Ovary (tissue), 7 donors: ENCODE measurements at regions not wholly inside any gene's neighbourhood (a gene's known extent, or its start where the extent isn't known, plus 50 kb on each side); places are given as distances from the start of the nearest gene placed in this dataset.
"Not testable (repeated sequence)": the region's sequence is repeated elsewhere in the genome, so short reads cannot be mapped to it uniquely, and the experiment has no call there.

Experiments used
- DNase-seq, 5 donors: peaks; one replicate each; pipeline ENCODE4 v3.0.0-alpha.2; 2019 to 2020
- H3K27ac ChIP-seq, 2 donors: fragments of 200-600 bp; one replicate each; pipeline versions ENCODE4 v1.5.1 to v1.8.0; 2019 to 2022
- H3K27me3 ChIP-seq: fragments of 200-600 bp; one replicate; pipeline ENCODE4 v1.8.0; 2022
- H3K36me3 ChIP-seq: fragments of 200-600 bp; sonication (generic); one replicate; pipeline ENCODE4 v1.5.1; 2019
- H3K4me1 ChIP-seq: one replicate; pipeline ENCODE4 v1.8.1; 2013; ENCODE audit warnings: mild to moderate bottlenecking, moderate library complexity; ENCODE audit not compliant: insufficient read depth
- H3K4me3 ChIP-seq: fragments of 200-600 bp; sonication (generic); one replicate; pipeline ENCODE4 v1.5.1; 2017
- H3K9me3 ChIP-seq, 2 donors: fragments of 200-600 bp in 1 of 2; sonication (generic) in 1 of 2; one replicate each; pipeline versions ENCODE4 v1.5.1 to v1.8.1; 2013 to 2019; ENCODE audit warnings: mild to moderate bottlenecking in 1 of 2, moderate library complexity in 1 of 2
- EP300 ChIP-seq: sonication (generic); formaldehyde crosslinking; IDR thresholded peaks from one replicate; pipeline ENCODE4 v1.6.1; 2017; ENCODE audit warnings: antibody characterized with exemption
- POLR2A ChIP-seq: fragments of 450-650 bp; IDR thresholded peaks from one replicate; pipeline ENCODE4 v1.6.1; 2017; ENCODE audit warnings: antibody characterized with exemption, mild to moderate bottlenecking, moderate library complexity
- WGBS, 3 donors: extraction: QIAGEN DNeasy Blood & Tissue Kit in 1 of 3; methylation state at CpG; one replicate each; pipeline versions ENCODE4 v1.1.5 to v1.1.7; 2013 to 2017; 5-methylcytosine and 5-hydroxymethylcytosine counted together
- intact Hi-C, 4 donors: fragments of 100-400 bp; cut with DNase I; formaldehyde crosslinking; loops; one replicate each; pipeline versions ENCODE4 v1.11.0 to v1.15.1; 2022 to 2023
- TF ChIP-seq, protein P1 (sequence below), 3 donors: fragments of 450-650 bp in 2 of 3; fragments of 200-600 bp in 1 of 3; IDR thresholded peaks; one replicate each; pipeline versions ENCODE4 v1.5.1 to v1.8.0; 2016 to 2022; ENCODE audit warnings: antibody characterized with exemption in 3 of 3, mild to moderate bottlenecking in 1 of 3
- donor health status: DM: no; HTN: no; CAD: no; lungs with moderate emphysema.
- donor health status: DM: no; HTN: no; CAD: no.
- donor health status: Bipolar disorder and iron deficiency.
- donor health status: DM: no; HTN: no; CAD: no.
- donor health status: DM: yes; HTN: yes; CAD: no.

DNA sequence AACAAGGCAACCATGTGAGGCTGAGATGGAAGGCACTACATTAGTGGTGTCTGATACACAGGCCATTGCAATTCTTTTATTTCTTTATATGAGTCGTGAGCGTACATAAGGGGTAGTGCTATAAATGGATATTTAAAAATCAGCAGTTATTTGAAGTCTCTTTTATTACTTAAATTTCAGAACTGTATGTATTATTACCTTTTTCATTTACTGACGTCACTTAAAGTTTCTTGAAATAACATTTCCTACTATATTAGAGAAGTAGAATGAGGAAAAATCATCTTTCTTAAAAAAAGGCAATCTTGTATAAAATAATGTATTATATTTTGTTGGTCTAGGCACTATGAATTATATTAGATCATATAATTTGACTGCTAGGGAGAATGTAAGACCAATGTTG is 280.9 kb upstream of the CYLC2 start:
- intact Hi-C loops = no loop called here
- H3K27me3 ChIP-seq = no peaks in the 10 kb centered on the region
- 62 to 93% (median 89%) methylated on average over 3 of the region's 3 CpGs for WGBS, 3 donors
- H3K9me3 ChIP-seq = no peaks in the 10 kb centered on the region
- H3K36me3 ChIP-seq = no peaks in the 10 kb centered on the region
- H3K4me3 ChIP-seq = no peak overlapping the region
- TF ChIP-seq POLR2A = no peak
- no peak for TF ChIP-seq EP300
- TF ChIP-seq, protein P1, sequence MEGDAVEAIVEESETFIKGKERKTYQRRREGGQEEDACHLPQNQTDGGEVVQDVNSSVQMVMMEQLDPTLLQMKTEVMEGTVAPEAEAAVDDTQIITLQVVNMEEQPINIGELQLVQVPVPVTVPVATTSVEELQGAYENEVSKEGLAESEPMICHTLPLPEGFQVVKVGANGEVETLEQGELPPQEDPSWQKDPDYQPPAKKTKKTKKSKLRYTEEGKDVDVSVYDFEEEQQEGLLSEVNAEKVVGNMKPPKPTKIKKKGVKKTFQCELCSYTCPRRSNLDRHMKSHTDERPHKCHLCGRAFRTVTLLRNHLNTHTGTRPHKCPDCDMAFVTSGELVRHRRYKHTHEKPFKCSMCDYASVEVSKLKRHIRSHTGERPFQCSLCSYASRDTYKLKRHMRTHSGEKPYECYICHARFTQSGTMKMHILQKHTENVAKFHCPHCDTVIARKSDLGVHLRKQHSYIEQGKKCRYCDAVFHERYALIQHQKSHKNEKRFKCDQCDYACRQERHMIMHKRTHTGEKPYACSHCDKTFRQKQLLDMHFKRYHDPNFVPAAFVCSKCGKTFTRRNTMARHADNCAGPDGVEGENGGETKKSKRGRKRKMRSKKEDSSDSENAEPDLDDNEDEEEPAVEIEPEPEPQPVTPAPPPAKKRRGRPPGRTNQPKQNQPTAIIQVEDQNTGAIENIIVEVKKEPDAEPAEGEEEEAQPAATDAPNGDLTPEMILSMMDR (IDR thresholded peaks at IDR 0.05) = no peak
- H3K27ac ChIP-seq = no peak overlapping the region
- DNase-seq = no peak
- no peaks in the 10 kb centered on the region for H3K4me1 ChIP-seq

DNA sequence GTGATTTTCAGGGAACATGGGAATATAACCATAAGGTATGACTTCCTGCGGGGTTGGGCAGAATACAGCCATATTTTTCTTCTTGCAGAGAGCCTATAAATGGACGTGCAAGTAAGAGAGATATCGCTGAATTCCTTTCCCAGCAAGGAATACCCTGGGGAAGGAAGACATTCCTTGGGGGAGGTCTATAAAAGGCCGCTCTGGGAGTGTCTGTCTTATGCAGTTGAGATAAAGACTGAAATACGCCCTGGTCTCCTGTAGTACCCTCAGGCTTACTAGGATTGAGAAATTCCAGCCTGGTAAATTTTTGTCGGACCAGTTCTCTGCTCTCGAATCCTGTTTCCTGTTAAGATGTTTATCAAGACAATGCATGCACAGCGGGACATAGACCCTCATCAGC is 282.2 kb upstream of the CYLC2 start:
- H3K4me3 ChIP-seq, H3K4me1 ChIP-seq, DNase-seq, intact Hi-C loops, H3K36me3 ChIP-seq, H3K9me3 ChIP-seq, H3K27me3 ChIP-seq, H3K27ac ChIP-seq: not testable (repeated sequence)
- 80 to 86% (median 85%) methylated on average over 8 of the region's 8 CpGs for WGBS, 3 donors

DNA sequence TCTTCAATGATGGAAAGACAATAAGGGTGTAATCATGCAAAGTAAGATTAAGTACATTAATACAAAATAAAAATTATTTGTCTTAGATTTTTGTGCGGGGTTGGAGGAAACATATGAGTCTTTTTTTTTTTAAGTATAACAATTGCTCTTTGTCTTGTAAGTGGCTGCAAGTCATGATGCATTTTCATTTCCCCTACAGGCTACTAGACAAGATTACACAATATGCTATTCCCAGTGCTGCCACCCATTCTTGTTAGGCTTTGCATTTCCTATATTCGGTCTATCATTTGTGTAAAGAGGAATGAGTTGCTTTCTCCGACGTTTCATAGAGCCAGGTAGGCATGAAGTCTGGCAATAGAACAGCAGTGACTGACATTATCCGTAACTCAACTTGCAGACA is 294.2 kb upstream of the CYLC2 start:
- Histone ChIP-seq H3K27ac (no peak overlapping the region), H3K27me3 (no peaks in the 10 kb centered on the region), H3K4me1 (no peaks in the 10 kb centered on the region), H3K36me3 (no peaks in the 10 kb centered on the region), H3K4me3 (no peak overlapping the region), H3K9me3 (no peaks in the 10 kb centered on the region)
- 67 to 86% (median 69%) methylated on average over 5 of the region's 5 CpGs for WGBS, 3 donors
- TF ChIP-seq, protein P1 (IDR thresholded peaks at IDR 0.05) = no peak
- TF ChIP-seq EP300 (no peak), POLR2A (no peak)
- intact Hi-C loops = loop anchor here in 1 of 4 donors (5.0 kb wide), 1 partner anchor 56 kb away; no protein-coding TSS in a partner anchor
- DNase-seq = no peak

DNA sequence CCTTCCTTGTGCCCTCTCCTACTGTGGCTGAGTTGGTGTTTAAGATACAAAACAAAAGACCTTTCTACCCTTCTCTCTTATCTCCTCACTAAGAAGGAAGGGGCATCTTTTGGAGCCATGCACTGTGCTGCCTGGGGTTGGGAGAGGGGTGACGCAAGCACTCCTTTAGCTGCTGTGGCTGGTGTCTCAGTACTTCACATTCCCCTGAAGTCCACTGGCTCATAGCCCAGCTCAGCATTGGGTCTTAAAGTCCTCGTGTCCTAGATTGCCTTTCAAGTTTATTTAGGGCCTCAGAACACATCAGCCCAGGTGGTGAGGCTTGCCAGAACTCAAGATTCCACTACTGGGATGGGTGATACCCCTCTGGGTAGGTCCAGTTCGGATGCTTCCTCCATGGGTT is 325.9 kb upstream of the CYLC2 start:
- WGBS, 3 donors = 68 to 80% (median 75%) methylated on average over 3 of the region's 3 CpGs
- TF ChIP-seq POLR2A = no peak
- no peak for TF ChIP-seq EP300
- TF ChIP-seq, protein P1 (IDR thresholded peaks at IDR 0.05) = no peak
- no peaks in the 10 kb centered on the region for H3K4me1 ChIP-seq
- no peaks in the 10 kb centered on the region for H3K9me3 ChIP-seq
- no peak overlapping the region for H3K27ac ChIP-seq
- no peak overlapping the region for H3K4me3 ChIP-seq
- intact Hi-C loops = no loop called here
- no peaks in the 10 kb centered on the region for H3K36me3 ChIP-seq
- no peak for DNase-seq
- H3K27me3 ChIP-seq = no peaks in the 10 kb centered on the region

DNA sequence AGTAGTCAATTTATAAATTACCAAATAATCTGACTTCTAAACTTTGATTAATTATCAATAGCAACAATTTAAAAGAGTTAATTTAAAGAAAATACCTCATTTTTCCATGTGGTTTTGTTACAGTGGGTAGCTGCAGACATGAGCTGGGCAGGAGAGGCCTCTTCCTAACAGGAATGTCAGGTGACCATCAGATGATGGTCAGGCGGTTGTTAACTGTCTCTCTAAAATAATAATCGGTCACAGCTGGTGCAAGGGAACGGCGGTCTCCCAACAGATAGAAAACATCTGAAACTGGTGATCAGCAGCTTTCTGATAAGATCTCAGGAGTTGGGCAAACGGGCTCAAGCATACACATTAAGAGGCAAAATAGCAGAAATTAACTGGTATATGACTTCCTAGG is 342.7 kb upstream of the CYLC2 start:
- Histone ChIP-seq H3K36me3 (no peaks in the 10 kb centered on the region), H3K27me3 (no peaks in the 10 kb centered on the region), H3K4me3 (no peak overlapping the region), H3K9me3 (no peaks in the 10 kb centered on the region), H3K27ac (no peak overlapping the region), H3K4me1 (no peaks in the 10 kb centered on the region)
- intact Hi-C loops = no loop called here
- TF ChIP-seq POLR2A (no peak), EP300 (no peak)
- TF ChIP-seq, protein P1 (IDR thresholded peaks at IDR 0.05) = no peak
- DNase-seq = no peak
- 77 to 87% (median 77%) methylated on average over 5 of the region's 5 CpGs for WGBS, 3 donors
